ENCODE measurements at regions not wholly inside any gene's neighbourhood (a gene's known extent, or its start where the extent isn't known, plus 50 kb on each side); places are given as distances from the start of the nearest gene placed in this dataset.

- no peak for TF ChIP-seq POLR2A (IDR thresholded peaks at IDR 0.05)
- no peak for TF ChIP-seq CTCF (IDR thresholded peaks at IDR 0.05)
- intact Hi-C loops (cut with DNase I; ENCODE audit: low total_unique reads): no loop called here
- H3K4me3 ChIP-seq: no peak overlapping the region
- no peak overlapping the region for H3K27ac ChIP-seq
- H3K4me1 ChIP-seq: no peaks in the 10 kb centered on the region
- H3K27me3 ChIP-seq: no peaks in the 10 kb centered on the region
- no peaks in the 10 kb centered on the region for H3K36me3 ChIP-seq (ENCODE audit: low read depth, missing control alignments)
- WGBS, 2 donors: 91 to 95% methylated on average over 8 of the region's 8 CpGs
- no peaks in the 10 kb centered on the region for H3K9me3 ChIP-seq
- DNase-seq: no peak
Measured at GRCh38 chr15:93239591-93239990, 150.6 kb upstream of the RGMA start.

GRCh38 chr15:93238641-93239040 lies 149.6 kb upstream of the RGMA start:
- H3K4me3 ChIP-seq: no peak overlapping the region
- peak; percentile 8 for DNase-seq
- TF ChIP-seq CTCF (IDR thresholded peaks at IDR 0.05) (no peak), POLR2A (IDR thresholded peaks at IDR 0.05) (no peak)
- H3K36me3 ChIP-seq (ENCODE audit: low read depth, missing control alignments): no peaks in the 10 kb centered on the region
- intact Hi-C loops (cut with DNase I; ENCODE audit: low total_unique reads): no loop called here
- no peaks in the 10 kb centered on the region for H3K9me3 ChIP-seq
- H3K4me1 ChIP-seq: no peaks in the 10 kb centered on the region
- no peaks in the 10 kb centered on the region for H3K27me3 ChIP-seq
- 83 to 87% methylated on average over 7 to 8 of the region's 8 CpGs for whole genome bisulfite sequencing, 2 donors
- H3K27ac ChIP-seq: no peak overlapping the region

- WGBS, 2 donors: 52 to 55% methylated on average over 17 of the region's 17 CpGs
- Histone ChIP-seq H3K4me3 (peak overlapping the region in 1 of 2 donors; percentile 4), H3K9me3 (no peaks in the 10 kb centered on the region), H3K4me1 (no peaks in the 10 kb centered on the region), H3K27ac (peak overlapping the region in 1 of 2 donors; percentile 8), H3K27me3 (no peaks in the 10 kb centered on the region), H3K36me3 (ENCODE audit: low read depth, missing control alignments) (no peaks in the 10 kb centered on the region)
- intact Hi-C loops (cut with DNase I; ENCODE audit: low total_unique reads): no loop called here
- TF ChIP-seq POLR2A (IDR thresholded peaks at IDR 0.05) (no peak), CTCF (IDR thresholded peaks at IDR 0.05) (no peak)
- DNase-seq: peak; percentile 71
Measured at GRCh38 chr15:93235926-93236780, 147.1 kb upstream of the RGMA start.

- Histone ChIP-seq H3K27ac (no peak overlapping the region), H3K36me3 (ENCODE audit: low read depth, missing control alignments) (no peaks in the 10 kb centered on the region), H3K4me3 (no peak overlapping the region), H3K9me3 (no peaks in the 10 kb centered on the region), H3K27me3 (no peaks in the 10 kb centered on the region), H3K4me1 (no peaks in the 10 kb centered on the region)
- no peak for TF ChIP-seq CTCF (IDR thresholded peaks at IDR 0.05)
- TF ChIP-seq POLR2A (IDR thresholded peaks at IDR 0.05): no peak
- no peak for DNase-seq
- intact Hi-C loops (cut with DNase I; ENCODE audit: low total_unique reads): no loop called here
- 63 to 82% methylated on average over 5 of the region's 5 CpGs for WGBS, 2 donors
Measured at GRCh38 chr15:93235269-93235668, 146.3 kb upstream of the RGMA start.

- no peak for TF ChIP-seq CTCF (IDR thresholded peaks at IDR 0.05)
- no peak for TF ChIP-seq POLR2A (IDR thresholded peaks at IDR 0.05)
- H3K4me3 ChIP-seq: no peak overlapping the region
- intact Hi-C loops (cut with DNase I; ENCODE audit: low total_unique reads): no loop called here
- WGBS, 2 donors: 85 to 88% methylated on average over 4 of the region's 4 CpGs
- H3K4me1 ChIP-seq: no peaks in the 10 kb centered on the region
- H3K36me3 ChIP-seq (ENCODE audit: low read depth, missing control alignments): no peaks in the 10 kb centered on the region
- H3K9me3 ChIP-seq: no peaks in the 10 kb centered on the region
- DNase-seq: no peak
- no peaks in the 10 kb centered on the region for H3K27me3 ChIP-seq
- H3K27ac ChIP-seq: no peak overlapping the region
Measured at GRCh38 chr15:93233710-93234109, 144.7 kb upstream of the RGMA start.

Measured in testis (tissue), 2 donors.